NCI-H460 (cell line): ENCODE measurements at regions not wholly inside any gene's neighbourhood (a gene's known extent, or its start where the extent isn't known, plus 50 kb on each side); places are given as distances from the start of the nearest gene placed in this dataset.

ENCODE experiments used
- DNase-seq: peaks from one replicate; pipeline ENCODE4 v3.0.0-alpha.2; 2016; ENCODE audit warnings: low read depth; ENCODE audit errors: extremely low read depth

GRCh38 chr1:221180704-221181368 lies 301.6 kb downstream of the HLX start:
- no peak for DNase-seq

GRCh38 chr1:221182791-221183533 lies 303.7 kb downstream of the HLX start:
- DNase-seq: no peak

GRCh38 chr1:221184131-221184794 lies 305.0 kb downstream of the HLX start:
- DNase-seq: no peak

GRCh38 chr1:221187174-221187573 lies 307.9 kb downstream of the HLX start:
- no peak for DNase-seq

GRCh38 chr1:221188458-221188857 lies 309.2 kb downstream of the HLX start:
- DNase-seq: no peak

- DNase-seq: no peak
Observed at GRCh38 chr1:221190249-221190648, 311.0 kb downstream of the HLX start.

GRCh38 chr1:221192055-221192454 lies 312.8 kb downstream of the HLX start:
- DNase-seq: no peak

GRCh38 chr1:221200464-221200863 lies 321.2 kb downstream of the HLX start:
- no peak for DNase-seq

GRCh38 chr1:221201773-221202172 lies 322.5 kb downstream of the HLX start:
- no peak for DNase-seq

- peak; percentile 82 for DNase-seq
Observed at GRCh38 chr1:221203224-221204054, 324.2 kb downstream of the HLX start.

- DNase-seq: no peak
Observed at GRCh38 chr1:221204055-221204833, 325.0 kb downstream of the HLX start.

GRCh38 chr1:221206076-221206475 lies 326.8 kb downstream of the HLX start:
- no peak for DNase-seq

GRCh38 chr1:221212926-221213325 lies 333.7 kb downstream of the HLX start:
- DNase-seq: no peak

GRCh38 chr1:221217029-221217428 lies 337.8 kb downstream of the HLX start:
- DNase-seq: no peak

- no peak for DNase-seq
Observed at GRCh38 chr1:221223281-221223680, 344.0 kb downstream of the HLX start.

GRCh38 chr1:221227460-221227859 lies 348.2 kb downstream of the HLX start:
- no peak for DNase-seq

GRCh38 chr1:221227872-221228337 lies 348.7 kb downstream of the HLX start:
- no peak for DNase-seq

GRCh38 chr1:221228594-221228993 lies 349.4 kb downstream of the HLX start:
- no peak for DNase-seq

GRCh38 chr1:221230605-221231004 lies 351.4 kb downstream of the HLX start:
- no peak for DNase-seq

- no peak for DNase-seq
Observed at GRCh38 chr1:221234791-221235190, 355.5 kb downstream of the HLX start.
